DMS153 treated with DMSO at 0.1 percent for 48 hours (cell line): ENCODE measurements at regions not wholly inside any gene's neighbourhood (a gene's known extent, or its start where the extent isn't known, plus 50 kb on each side); places are given as distances from the start of the nearest gene placed in this dataset.

Source experiments
- DNase-seq: peaks from one replicate; lab custom pipeline; 2025; ENCODE audit not compliant: unreplicated experiment; lab: John Stamatoyannopoulos, UW

GRCh38 chr3:42037318-42037945 is 53.7 kb upstream of the TRAK1 start:
- no peak for DNase-seq

- DNase-seq = no peak
Observed at GRCh38 chr3:42036483-42036823, 54.7 kb upstream of the TRAK1 start.

DNA sequence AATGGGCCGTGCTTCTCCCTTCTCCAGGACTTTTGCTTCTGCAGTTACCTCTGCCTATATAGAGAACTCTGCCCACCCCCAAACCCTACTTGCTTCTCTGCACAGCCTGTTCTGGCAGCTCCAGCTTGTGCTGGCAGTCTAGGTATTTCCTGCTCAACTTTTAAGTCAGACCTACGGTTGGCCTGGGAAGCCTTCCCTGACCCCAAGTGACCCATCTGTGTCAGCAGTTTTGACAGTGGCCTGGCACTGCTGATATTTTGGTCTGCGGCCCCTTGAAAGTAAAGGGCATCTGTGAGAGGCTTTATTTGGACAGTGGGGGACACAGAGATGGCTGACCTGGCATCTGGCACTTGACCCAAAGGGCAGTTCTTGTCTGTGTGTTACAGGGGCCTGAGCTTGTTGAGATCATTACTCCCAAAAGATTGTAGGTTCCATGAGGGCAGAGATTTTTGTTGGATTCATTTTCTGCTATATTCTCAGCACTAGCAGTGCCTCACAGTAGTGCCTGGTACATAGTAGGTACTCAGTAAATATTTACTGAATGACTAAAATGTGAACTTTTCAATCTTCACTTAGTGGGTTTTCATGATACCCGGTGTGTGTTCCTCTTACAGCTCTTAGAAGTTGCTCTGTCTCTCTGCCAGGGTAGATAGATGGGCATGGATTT is 55.2 kb upstream of the TRAK1 start:
- DNase-seq = no peak

- DNase-seq = no peak
Observed at GRCh38 chr3:42035007-42035406, 56.1 kb upstream of the TRAK1 start.

GRCh38 chr3:42033741-42034140 is 57.4 kb upstream of the TRAK1 start:
- no peak for DNase-seq

- DNase-seq = no peak
Observed at GRCh38 chr3:42032693-42033349, 58.3 kb upstream of the TRAK1 start.

DNA sequence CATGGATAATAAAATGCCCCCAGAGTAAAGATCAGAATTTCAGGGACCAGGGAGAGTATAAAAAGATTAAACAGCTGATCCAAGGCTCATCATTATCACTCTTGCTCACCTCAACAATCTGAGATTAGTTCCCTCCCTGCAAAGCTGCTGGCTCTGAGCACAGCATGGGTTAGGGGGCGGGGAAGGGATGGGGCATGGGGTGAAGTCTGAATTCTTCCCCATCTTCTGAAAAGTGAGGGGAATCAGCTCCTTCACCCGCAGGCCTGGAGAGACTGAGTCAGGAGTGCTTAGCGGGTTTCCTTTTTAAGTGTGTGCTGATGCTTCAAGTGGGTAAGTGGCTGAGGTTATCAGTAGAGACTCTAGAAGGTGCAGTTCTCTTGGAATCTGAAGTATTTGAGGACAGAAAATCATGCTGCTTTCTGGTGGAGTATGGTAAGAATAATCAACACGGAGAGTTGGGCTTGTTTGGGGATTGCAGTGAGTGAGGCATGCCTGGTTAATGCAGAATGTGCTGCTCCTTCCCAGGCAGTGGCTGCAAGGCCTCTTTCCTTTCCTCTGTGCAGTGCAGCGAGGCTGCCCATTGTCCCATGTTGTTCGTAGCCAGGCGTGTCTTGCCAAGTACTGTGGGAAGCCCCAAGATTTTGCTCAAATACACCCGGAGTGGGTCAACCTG is 59.2 kb upstream of the TRAK1 start:
- DNase-seq = no peak

DNA sequence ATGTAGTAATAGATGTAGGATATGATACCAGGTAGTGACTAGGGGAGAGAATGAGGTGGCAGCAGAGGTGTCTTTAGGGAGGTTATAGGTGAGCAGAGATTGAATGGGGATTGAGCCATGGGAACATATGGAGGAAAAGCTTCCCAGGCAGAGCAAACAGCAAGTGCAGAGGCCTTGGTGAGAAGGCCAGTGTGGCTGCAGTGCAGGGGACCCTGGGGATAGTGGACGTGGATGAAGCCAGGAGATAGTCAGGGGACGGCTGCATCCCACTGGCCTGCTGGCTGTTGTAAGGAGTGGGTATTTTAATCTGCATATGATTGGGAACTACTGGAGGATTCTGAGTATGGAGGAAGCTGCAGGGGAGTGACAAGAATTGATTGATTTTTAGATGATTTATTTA is 62.7 kb upstream of the TRAK1 start:
- no peak for DNase-seq

GRCh38 chr3:42027571-42027970 is 63.6 kb upstream of the TRAK1 start:
- DNase-seq = no peak

DNA sequence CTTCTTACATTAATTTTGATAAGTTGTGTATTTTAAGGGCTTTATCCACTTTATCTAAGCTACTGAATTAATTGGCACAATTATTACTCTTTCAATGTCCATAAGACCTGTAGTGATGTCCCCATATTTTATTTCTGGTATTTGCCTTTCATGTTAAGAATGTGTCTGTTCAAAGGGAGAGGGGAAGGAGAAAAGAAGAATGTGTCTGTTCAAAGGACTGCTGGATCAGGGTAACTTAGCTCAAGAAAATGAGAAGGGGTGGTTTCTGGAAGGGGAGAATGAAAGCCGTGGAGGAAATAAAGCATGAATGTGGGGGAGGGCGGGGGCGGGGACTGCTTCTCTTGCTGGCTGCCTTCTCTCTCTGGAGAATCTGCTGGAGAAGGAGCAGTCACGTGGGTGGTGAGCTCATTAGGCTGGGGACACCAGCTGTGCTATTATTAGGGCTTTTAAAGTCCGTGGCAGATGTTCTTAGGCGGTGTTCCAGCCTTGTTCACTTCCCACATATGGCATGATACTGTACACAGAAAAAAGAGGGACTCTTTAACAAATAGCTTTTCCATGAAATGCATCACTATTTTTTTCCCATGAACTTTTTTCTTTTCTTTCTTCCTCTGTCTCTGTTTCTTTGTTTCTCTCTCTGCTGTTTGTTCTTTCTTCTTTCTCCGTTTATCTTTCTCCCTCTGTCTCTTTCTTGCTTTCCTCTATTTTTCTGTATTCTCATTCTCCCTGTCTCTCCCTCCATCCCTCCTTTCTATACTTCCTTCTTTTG is 63.7 kb upstream of the ULK4 start:
- peak; percentile 30 for DNase-seq

DNA sequence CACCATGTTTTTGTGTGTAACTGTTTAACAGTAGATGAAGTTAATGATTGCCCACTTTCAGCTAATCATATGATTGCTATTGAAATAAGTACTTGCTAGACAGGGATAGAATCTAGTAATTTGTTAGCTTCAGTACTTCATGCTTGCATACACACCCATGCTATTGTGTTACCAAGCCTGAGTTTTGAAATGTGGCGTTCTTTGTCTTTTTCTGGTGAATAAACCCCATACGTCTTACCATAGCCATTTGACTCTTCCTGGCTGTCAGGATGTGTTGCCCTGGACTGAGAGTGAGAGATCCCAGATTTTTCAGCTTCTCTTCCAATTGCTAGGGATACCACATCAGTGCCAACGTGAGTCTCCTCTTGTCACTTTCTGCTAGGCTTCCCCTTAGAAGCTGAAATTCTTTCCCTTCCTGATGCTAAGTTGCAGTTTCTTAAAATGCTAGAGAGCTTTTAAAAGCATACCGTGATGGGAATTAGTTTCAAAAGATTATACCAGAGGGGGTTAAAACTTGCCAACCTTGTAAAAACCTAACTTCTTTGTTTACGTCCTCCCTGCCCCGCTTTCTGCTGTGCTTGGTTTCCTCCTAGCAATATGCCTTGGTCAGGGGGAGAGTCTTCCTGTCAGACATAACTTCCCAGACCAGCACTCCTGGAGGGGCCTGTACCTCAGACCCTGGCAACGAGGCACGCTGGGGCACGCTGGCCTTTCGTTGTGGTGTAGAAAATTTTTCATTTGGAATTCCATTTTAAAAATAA is 62.9 kb upstream of the ULK4 start:
- no peak for DNase-seq

DNA sequence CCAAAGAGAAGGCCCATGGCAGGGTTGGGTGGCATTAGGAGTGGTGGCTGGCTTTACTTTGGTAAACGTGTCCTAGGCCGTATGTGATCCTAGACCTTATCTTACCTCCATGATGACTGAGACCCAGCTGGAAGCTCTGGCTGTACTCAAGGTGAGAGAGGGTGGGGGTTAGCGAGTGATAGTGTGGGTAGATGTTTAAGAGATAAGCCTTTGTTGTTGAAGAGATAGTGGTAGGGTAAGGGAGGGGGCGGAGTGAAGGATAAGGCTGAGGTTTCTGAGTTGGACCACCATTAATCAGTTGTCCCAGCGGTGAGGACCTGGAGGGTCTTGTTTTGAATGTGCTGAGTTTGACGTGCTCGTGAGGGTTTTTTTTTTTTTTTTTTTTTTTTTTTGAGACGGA is 61.5 kb upstream of the ULK4 start:
- no peak for DNase-seq

DNA sequence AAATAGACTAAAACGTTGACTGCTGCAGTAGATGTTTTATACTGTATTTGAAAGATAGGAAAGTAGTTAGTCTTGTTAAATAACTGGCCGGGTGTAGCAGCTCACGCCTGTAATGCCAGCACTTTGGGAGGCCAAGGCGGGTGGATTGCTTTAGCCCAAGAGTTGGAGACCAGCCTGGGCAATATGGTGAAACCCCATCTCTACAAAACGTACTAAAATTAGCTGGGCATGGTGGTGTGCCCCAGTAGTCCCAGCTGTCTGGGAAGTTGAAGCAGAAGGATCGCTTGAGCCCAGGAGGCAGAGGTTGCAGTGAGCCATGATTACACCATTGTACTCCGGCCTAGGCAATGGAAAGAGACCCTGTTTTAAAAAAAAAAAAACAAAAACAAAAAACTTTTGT is 60.5 kb upstream of the ULK4 start:
- no peak for DNase-seq

DNA sequence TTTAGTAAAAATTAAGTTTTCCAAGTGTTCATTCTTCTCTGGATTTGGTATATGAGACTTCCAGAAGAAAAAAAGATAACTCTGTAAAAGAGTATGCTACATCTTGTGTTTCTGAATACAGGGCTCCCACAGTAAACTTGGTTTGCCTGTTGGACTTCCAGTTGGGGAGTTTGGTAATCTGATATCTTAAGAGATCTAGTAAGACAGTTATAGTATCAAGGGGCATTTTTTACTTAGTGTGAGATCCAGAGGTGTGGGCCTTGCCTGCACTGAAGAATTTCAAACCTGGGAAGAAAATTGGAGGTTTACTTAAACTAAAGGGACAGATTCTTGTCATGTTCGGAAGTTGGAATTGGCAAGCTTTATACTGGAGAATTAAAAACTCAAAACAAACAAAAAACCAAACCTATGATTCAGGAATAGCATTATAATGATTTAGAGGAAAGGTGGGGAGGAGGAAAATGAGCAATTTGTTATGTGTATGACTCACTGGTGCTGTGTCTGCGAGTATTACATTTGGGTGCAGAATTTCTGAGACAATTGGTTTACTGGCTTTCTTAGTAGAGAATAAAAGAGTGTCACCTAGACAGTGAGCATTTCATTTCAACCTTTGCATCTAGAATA is 58.9 kb upstream of the ULK4 start:
- no peak for DNase-seq

GRCh38 chr3:42019953-42020260 is 58.0 kb upstream of the ULK4 start:
- no peak for DNase-seq

GRCh38 chr3:42019144-42019952 is 57.4 kb upstream of the ULK4 start:
- no peak for DNase-seq

GRCh38 chr3:42014921-42015533 is 53.1 kb upstream of the ULK4 start:
- peak; percentile 18 for DNase-seq

- no peak for DNase-seq
Observed at GRCh38 chr3:42014458-42014920, 52.6 kb upstream of the ULK4 start.
